GM23338 (cell line): ENCODE measurements at regions not wholly inside any gene's neighbourhood (a gene's known extent, or its start where the extent isn't known, plus 50 kb on each side); places are given as distances from the start of the nearest gene placed in this dataset.

Source experiments
- ATAC-seq: fragments of 200-7000 bp; cut with Tn5 transposase; 3 replicates; pipeline ENCODE4 v1.9.1; 2020
- DNase-seq: peaks from one replicate; pipeline ENCODE4 v3.0.0-alpha.2; 2015; ENCODE audit warnings: low spot score
- H2AFZ ChIP-seq: fragments of 200-600 bp; sonication (generic); 2 replicates; pipeline ENCODE4 v1.8.0; 2016; ENCODE audit warnings: antibody characterized with exemption, mild to moderate bottlenecking, moderate library complexity
- H3F3A ChIP-seq: fragments of 200-600 bp; sonication (generic); replicated peaks from 2 replicates; pipeline ENCODE4 v1.8.0; 2017; ENCODE audit warnings: antibody characterized with exemption, mixed run types, low read depth
- H3K27ac ChIP-seq: fragments of 200-600 bp; sonication (generic); 2 replicates; pipeline ENCODE4 v1.6.1; 2016; ENCODE audit warnings: low read depth
- H3K27me3 ChIP-seq: fragments of 200-600 bp; sonication (generic); 2 replicates; pipeline ENCODE4 v1.8.0; 2016; ENCODE audit warnings: mild to moderate bottlenecking, mixed run types, moderate library complexity; ENCODE audit not compliant: insufficient read depth
- H3K36me3 ChIP-seq: fragments of 200-600 bp; sonication (generic); 2 replicates; pipeline ENCODE4 v1.8.0; 2016; ENCODE audit warnings: mild to moderate bottlenecking; ENCODE audit not compliant: insufficient read depth
- H3K4me1 ChIP-seq: fragments of 200-600 bp; sonication (generic); 2 replicates; pipeline ENCODE4 v1.8.0; 2016; ENCODE audit warnings: mild to moderate bottlenecking, moderate library complexity; ENCODE audit not compliant: insufficient read depth
- H3K4me2 ChIP-seq: fragments of 200-600 bp; sonication (generic); 2 replicates; pipeline ENCODE4 v1.7.1; 2017; ENCODE audit warnings: mixed run types
- H3K4me3 ChIP-seq: fragments of 200-600 bp; sonication (generic); 2 replicates; pipeline ENCODE4 v1.6.1; 2016; ENCODE audit warnings: mixed run types
- H3K79me2 ChIP-seq: fragments of 200-600 bp; sonication (generic); replicated peaks from 2 replicates; pipeline ENCODE4 v1.8.0; 2017; ENCODE audit warnings: mild to moderate bottlenecking; ENCODE audit not compliant: insufficient read depth
- H3K9me2 ChIP-seq: fragments of 200-600 bp; sonication (generic); 2 replicates; pipeline ENCODE4 v1.8.0; 2017; ENCODE audit not compliant: insufficient read depth
- H4K20me1 ChIP-seq: fragments of 200-600 bp; sonication (generic); replicated peaks from 2 replicates; pipeline ENCODE4 v1.8.0; 2017; ENCODE audit warnings: mild to moderate bottlenecking; ENCODE audit not compliant: insufficient read depth
- H3K27ac Mint-ChIP-seq: 2 replicates; pipeline ENCODE4 v1.8.0; 2020; ENCODE audit warnings: inconsistent platforms, mild to moderate bottlenecking, moderate library complexity, mixed read lengths
- H3K27me3 Mint-ChIP-seq: 3 replicates; pipeline ENCODE4 v1.8.0; 2022; ENCODE audit warnings: low read depth, mild to moderate bottlenecking, moderate library complexity, mixed read lengths, inconsistent platforms; ENCODE audit not compliant: insufficient read depth, poor library complexity
- H3K36me3 Mint-ChIP-seq: 3 replicates; pipeline ENCODE4 v1.8.0; 2021; ENCODE audit warnings: low read depth, mild to moderate bottlenecking, inconsistent platforms, moderate library complexity, mixed read lengths
- H3K4me1 Mint-ChIP-seq: 3 replicates; pipeline ENCODE4 v1.8.0; 2020; ENCODE audit warnings: mild to moderate bottlenecking, inconsistent platforms, mixed read lengths
- H3K4me3 Mint-ChIP-seq: 3 replicates; pipeline ENCODE4 v1.8.0; 2021; ENCODE audit warnings: moderate library complexity, mild to moderate bottlenecking, inconsistent platforms, mixed read lengths
- H3K9me3 Mint-ChIP-seq: 3 replicates; pipeline ENCODE4 v1.8.0; 2020; ENCODE audit warnings: moderate library complexity, mild to moderate bottlenecking, inconsistent platforms, mixed read lengths
- CTCF ChIP-seq, 2 experiments: fragments of 200-600 bp in 1 of 2; sonication (generic) in 1 of 2; conservative IDR thresholded peaks; 2 replicates each; pipeline versions ENCODE4 v1.5.1 to v1.6.1; 2016 to 2017; ENCODE audit warnings: antibody characterized with exemption in 2 of 2, low read depth in 2 of 2, mild to moderate bottlenecking in 2 of 2, moderate library complexity in 1 of 2
- ETS1 ChIP-seq: IDR thresholded peaks from 2 replicates; pipeline ENCODE4 v1.6.1; 2016; ENCODE audit warnings: antibody characterized with exemption
- EZH2 ChIP-seq: fragments of 200-600 bp; sonication (generic); IDR thresholded peaks from one replicate; pipeline ENCODE4 v1.8.0; 2017; ENCODE audit warnings: antibody characterized with exemption, mild to moderate bottlenecking, low read depth; ENCODE audit not compliant: unreplicated experiment
- EZH2phosphoT487 ChIP-seq: fragments of 200-600 bp; sonication (generic); IDR thresholded peaks from one replicate; pipeline ENCODE4 v1.8.1; 2018; ENCODE audit warnings: antibody characterized with exemption; ENCODE audit not compliant: unreplicated experiment
- JUNB ChIP-seq: IDR thresholded peaks from one replicate; pipeline ENCODE4 v1.6.1; 2016; ENCODE audit warnings: antibody characterized with exemption; ENCODE audit not compliant: unreplicated experiment
- NANOG ChIP-seq: IDR thresholded peaks from 2 replicates; pipeline ENCODE4 v1.6.1; 2016; ENCODE audit warnings: antibody characterized with exemption, borderline replicate concordance
- ZNF114 ChIP-seq: fragments of 250-450 bp; sonication (Bioruptor Pico); IDR thresholded peaks from 2 replicates; pipeline ENCODE4 v1.5.0; 2020; ENCODE audit warnings: mild to moderate bottlenecking, moderate library complexity
- ZNF331 ChIP-seq: fragments of 250-450 bp; sonication (Bioruptor Pico); IDR thresholded peaks from 2 replicates; pipeline ENCODE4 v1.5.0; 2020; ENCODE audit warnings: low read depth, mild to moderate bottlenecking, moderate library complexity
- TF ChIP-seq, protein P1 (sequence below): fragments of 250-450 bp; sonication (Bioruptor Pico); IDR thresholded peaks from 2 replicates; pipeline ENCODE4 v1.5.0; 2020; ENCODE audit warnings: mild to moderate bottlenecking, moderate library complexity

DNA sequence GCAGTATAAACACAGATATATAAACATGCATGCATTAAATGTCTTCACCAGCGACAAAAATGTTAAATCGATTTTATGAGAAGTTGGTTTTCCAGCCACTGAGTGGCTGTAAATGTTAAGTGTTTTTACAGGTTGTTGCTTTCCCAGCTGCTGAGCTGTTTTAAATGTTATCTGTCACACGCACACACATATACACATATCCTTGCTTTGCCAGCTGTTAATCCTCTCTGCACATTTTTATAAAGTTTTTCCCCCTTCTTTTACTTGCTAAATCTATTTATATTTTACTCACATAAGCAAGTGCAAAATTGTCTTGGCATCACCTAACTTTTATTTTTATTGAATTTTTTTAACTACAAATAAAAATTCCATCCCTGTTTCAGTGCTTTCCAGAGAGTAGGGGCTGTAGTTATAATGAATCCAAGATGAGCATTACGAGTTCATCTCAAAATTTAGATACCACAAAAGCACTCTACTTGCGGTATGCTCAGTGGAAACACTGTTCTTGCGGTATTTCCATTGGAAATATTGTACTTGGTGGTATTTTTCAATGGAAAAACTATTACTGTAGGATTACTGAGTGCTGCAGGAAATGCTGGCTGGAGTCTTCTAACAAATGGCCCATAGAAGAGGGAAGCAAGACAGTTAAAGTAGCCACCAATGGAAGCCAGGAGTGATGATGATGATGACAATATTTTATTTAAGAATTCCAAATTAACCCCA, 124.9 kb upstream of the KCNJ16 start:
- Histone ChIP-seq H3K4me2 (no peak overlapping the region), H3K4me3 (no peak overlapping the region), H3K27me3 (no peaks in the 10 kb centered on the region), H3K27ac (no peak overlapping the region), H3K79me2 (no peaks in the 10 kb centered on the region), H3F3A (no peaks in the 10 kb centered on the region), H3K4me1 (no peaks in the 10 kb centered on the region), H2AFZ (no peak overlapping the region), H4K20me1 (no peaks in the 10 kb centered on the region), H3K9me2 (no peaks in the 10 kb centered on the region), H3K36me3 (no peaks in the 10 kb centered on the region)
- TF ChIP-seq, protein P1, sequence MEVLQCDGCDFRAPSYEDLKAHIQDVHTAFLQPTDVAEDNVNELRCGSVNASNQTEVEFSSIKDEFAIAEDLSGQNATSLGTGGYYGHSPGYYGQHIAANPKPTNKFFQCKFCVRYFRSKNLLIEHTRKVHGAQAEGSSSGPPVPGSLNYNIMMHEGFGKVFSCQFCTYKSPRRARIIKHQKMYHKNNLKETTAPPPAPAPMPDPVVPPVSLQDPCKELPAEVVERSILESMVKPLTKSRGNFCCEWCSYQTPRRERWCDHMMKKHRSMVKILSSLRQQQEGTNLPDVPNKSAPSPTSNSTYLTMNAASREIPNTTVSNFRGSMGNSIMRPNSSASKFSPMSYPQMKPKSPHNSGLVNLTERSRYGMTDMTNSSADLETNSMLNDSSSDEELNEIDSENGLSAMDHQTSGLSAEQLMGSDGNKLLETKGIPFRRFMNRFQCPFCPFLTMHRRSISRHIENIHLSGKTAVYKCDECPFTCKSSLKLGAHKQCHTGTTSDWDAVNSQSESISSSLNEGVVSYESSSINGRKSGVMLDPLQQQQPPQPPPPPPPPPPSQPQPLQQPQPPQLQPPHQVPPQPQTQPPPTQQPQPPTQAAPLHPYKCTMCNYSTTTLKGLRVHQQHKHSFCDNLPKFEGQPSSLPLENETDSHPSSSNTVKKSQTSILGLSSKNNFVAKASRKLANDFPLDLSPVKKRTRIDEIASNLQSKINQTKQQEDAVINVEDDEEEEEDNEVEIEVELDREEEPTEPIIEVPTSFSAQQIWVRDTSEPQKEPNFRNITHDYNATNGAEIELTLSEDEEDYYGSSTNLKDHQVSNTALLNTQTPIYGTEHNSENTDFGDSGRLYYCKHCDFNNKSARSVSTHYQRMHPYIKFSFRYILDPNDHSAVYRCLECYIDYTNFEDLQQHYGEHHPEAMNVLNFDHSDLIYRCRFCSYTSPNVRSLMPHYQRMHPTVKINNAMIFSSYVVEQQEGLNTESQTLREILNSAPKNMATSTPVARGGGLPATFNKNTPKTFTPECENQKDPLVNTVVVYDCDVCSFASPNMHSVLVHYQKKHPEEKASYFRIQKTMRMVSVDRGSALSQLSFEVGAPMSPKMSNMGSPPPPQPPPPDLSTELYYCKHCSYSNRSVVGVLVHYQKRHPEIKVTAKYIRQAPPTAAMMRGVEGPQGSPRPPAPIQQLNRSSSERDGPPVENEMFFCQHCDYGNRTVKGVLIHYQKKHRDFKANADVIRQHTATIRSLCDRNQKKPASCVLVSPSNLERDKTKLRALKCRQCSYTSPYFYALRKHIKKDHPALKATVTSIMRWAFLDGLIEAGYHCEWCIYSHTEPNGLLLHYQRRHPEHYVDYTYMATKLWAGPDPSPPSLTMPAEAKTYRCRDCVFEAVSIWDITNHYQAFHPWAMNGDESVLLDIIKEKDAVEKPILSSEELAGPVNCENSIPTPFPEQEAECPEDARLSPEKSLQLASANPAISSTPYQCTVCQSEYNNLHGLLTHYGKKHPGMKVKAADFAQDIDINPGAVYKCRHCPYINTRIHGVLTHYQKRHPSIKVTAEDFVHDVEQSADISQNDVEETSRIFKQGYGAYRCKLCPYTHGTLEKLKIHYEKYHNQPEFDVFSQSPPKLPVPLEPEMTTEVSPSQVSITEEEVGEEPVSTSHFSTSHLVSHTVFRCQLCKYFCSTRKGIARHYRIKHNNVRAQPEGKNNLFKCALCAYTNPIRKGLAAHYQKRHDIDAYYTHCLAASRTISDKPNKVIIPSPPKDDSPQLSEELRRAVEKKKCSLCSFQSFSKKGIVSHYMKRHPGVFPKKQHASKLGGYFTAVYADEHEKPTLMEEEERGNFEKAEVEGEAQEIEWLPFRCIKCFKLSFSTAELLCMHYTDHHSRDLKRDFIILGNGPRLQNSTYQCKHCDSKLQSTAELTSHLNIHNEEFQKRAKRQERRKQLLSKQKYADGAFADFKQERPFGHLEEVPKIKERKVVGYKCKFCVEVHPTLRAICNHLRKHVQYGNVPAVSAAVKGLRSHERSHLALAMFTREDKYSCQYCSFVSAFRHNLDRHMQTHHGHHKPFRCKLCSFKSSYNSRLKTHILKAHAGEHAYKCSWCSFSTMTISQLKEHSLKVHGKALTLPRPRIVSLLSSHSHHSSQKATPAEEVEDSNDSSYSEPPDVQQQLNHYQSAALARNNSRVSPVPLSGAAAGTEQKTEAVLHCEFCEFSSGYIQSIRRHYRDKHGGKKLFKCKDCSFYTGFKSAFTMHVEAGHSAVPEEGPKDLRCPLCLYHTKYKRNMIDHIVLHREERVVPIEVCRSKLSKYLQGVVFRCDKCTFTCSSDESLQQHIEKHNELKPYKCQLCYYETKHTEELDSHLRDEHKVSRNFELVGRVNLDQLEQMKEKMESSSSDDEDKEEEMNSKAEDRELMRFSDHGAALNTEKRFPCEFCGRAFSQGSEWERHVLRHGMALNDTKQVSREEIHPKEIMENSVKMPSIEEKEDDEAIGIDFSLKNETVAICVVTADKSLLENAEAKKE (CRISPR knock-in tag) = no peak
- TF ChIP-seq NANOG = no peak
- no peak for TF ChIP-seq JUNB
- no peak for TF ChIP-seq ETS1
- TF ChIP-seq EZH2phosphoT487 = no peak
- no peak for TF ChIP-seq EZH2
- no peak for TF ChIP-seq ZNF114 (CRISPR knock-in tag)
- no peak for TF ChIP-seq CTCF (conservative IDR thresholded peaks at IDR 0.05; ENCODE audit: low read depth in 2 of 2)
- no peak for TF ChIP-seq ZNF331 (CRISPR knock-in tag)
- Mint-ChIP-seq H3K4me1 (no peaks in the 10 kb centered on the region), H3K27ac (no peak overlapping the region), H3K36me3 (no peaks in the 10 kb centered on the region), H3K27me3 (peaks cover 2% of the 10 kb centered on the region), H3K4me3 (no peak overlapping the region), H3K9me3 (no peaks in the 10 kb centered on the region)
- ATAC-seq = no peak
- no peak for DNase-seq
